Mesenchymal stem cell (in vitro differentiated cells and primary cell): ENCODE measurements at regions not wholly inside any gene's neighbourhood (a gene's known extent, or its start where the extent isn't known, plus 50 kb on each side); places are given as distances from the start of the nearest gene placed in this dataset.
"Not testable (repeated sequence)": the region's sequence is repeated elsewhere in the genome, so short reads cannot be mapped to it uniquely, and the experiment has no call there.

Source experiments
- DNase-seq: peaks from one replicate; pipeline ENCODE4 v3.0.0-alpha.2; 2013
- H2AFZ ChIP-seq: one replicate; pipeline ENCODE4 v1.6.1; 2013; ENCODE audit warnings: low read depth, mild to moderate bottlenecking, control low read depth, inconsistent platforms, low read length, moderate library complexity
- H2AK5ac ChIP-seq: 2 replicates; pipeline ENCODE4 v1.6.1; 2013; ENCODE audit warnings: low read length, moderate library complexity, mild to moderate bottlenecking, inconsistent platforms; ENCODE audit not compliant: severe bottlenecking
- H2BK120ac ChIP-seq: one replicate; pipeline ENCODE4 v1.6.1; 2013; ENCODE audit warnings: low read depth, mild to moderate bottlenecking, inconsistent platforms, low read length, moderate library complexity
- H2BK12ac ChIP-seq, 2 experiments: one replicate each; pipeline ENCODE4 v1.6.1; 2013; ENCODE audit warnings: inconsistent platforms in 2 of 2, low read length in 2 of 2, mild to moderate bottlenecking in 2 of 2, moderate library complexity in 2 of 2, control low read depth in 1 of 2
- H2BK15ac ChIP-seq: one replicate; pipeline ENCODE4 v1.6.1; 2013; ENCODE audit warnings: mild to moderate bottlenecking, low read depth, inconsistent platforms; ENCODE audit not compliant: poor library complexity, severe bottlenecking
- H2BK5ac ChIP-seq: 2 replicates; pipeline ENCODE4 v1.6.1; 2013; ENCODE audit warnings: low read depth, mild to moderate bottlenecking, low read length, control low read depth, inconsistent platforms; ENCODE audit not compliant: poor library complexity, severe bottlenecking
- H3K14ac ChIP-seq, 2 experiments: one replicate each; pipeline ENCODE4 v1.6.1; 2013; ENCODE audit warnings: inconsistent platforms in 2 of 2, low read length in 2 of 2, control low read depth in 1 of 2, mild to moderate bottlenecking in 1 of 2, moderate library complexity in 1 of 2
- H3K18ac ChIP-seq, 2 experiments: one replicate each; pipeline ENCODE4 v1.6.1; 2013; ENCODE audit warnings: inconsistent platforms in 2 of 2, low read length in 2 of 2, control low read depth in 1 of 2, low read depth in 1 of 2, mild to moderate bottlenecking in 1 of 2
- H3K23ac ChIP-seq, 2 experiments: one replicate each; pipeline ENCODE4 v1.6.1; 2013; ENCODE audit warnings: inconsistent platforms in 2 of 2, low read length in 2 of 2, mild to moderate bottlenecking in 2 of 2, moderate library complexity in 2 of 2, control low read depth in 1 of 2
- H3K27ac ChIP-seq: 2 replicates; pipeline ENCODE4 v1.5.1; 2013; ENCODE audit warnings: mild to moderate bottlenecking, moderate library complexity, low read length, control low read depth, inconsistent platforms; ENCODE audit not compliant: poor library complexity, severe bottlenecking
- H3K27me3 ChIP-seq, 2 experiments: 2 replicates each; pipeline versions ENCODE4 v1.6.1 to v1.7.0; 2013; ENCODE audit warnings: low read length in 2 of 2, mild to moderate bottlenecking in 2 of 2, moderate library complexity in 2 of 2, control low read depth in 1 of 2, inconsistent platforms in 1 of 2; ENCODE audit not compliant: control insufficient read depth in 1 of 2, insufficient read depth in 1 of 2
- H3K36me3 ChIP-seq, 2 experiments: 2 replicates each; pipeline versions ENCODE4 v1.6.1 to v1.7.0; 2013; ENCODE audit warnings: low read length in 2 of 2, control low read depth in 1 of 2, inconsistent platforms in 1 of 2, low read depth in 1 of 2, mild to moderate bottlenecking in 1 of 2; ENCODE audit not compliant: insufficient read depth in 2 of 2, control insufficient read depth in 1 of 2
- H3K4ac ChIP-seq, 2 experiments: one replicate each; pipeline ENCODE4 v1.6.1; 2013; ENCODE audit warnings: inconsistent platforms in 2 of 2, low read length in 2 of 2, mild to moderate bottlenecking in 2 of 2, moderate library complexity in 2 of 2, control low read depth in 1 of 2, low read depth in 1 of 2
- H3K4me1 ChIP-seq: 2 replicates; pipeline ENCODE4 v1.6.1; 2013; ENCODE audit warnings: low read depth, low read length, control low read depth; ENCODE audit not compliant: control insufficient read depth, insufficient read depth
- H3K4me2 ChIP-seq: 2 replicates; pipeline ENCODE4 v1.6.1; 2013; ENCODE audit warnings: low read length, mild to moderate bottlenecking, inconsistent platforms; ENCODE audit not compliant: poor library complexity, severe bottlenecking
- H3K4me3 ChIP-seq, 2 experiments: 2 replicates each; pipeline versions ENCODE4 v1.5.1 to v1.7.0; 2013; ENCODE audit warnings: low read length in 2 of 2, mild to moderate bottlenecking in 2 of 2, control low read depth in 1 of 2, low read depth in 1 of 2; ENCODE audit not compliant: insufficient read depth in 1 of 2
- H3K79me1 ChIP-seq: replicated peaks from 2 replicates; pipeline ENCODE4 v1.6.1; 2013; ENCODE audit warnings: mild to moderate bottlenecking, control low read depth, low read length, inconsistent platforms; ENCODE audit not compliant: poor library complexity, severe bottlenecking
- H3K9ac ChIP-seq: 2 replicates; pipeline ENCODE4 v1.7.0; 2013; ENCODE audit warnings: mild to moderate bottlenecking, low read length, moderate library complexity
- H3K9me3 ChIP-seq: 2 replicates; pipeline ENCODE4 v1.7.0; 2013; ENCODE audit warnings: mild to moderate bottlenecking, low read length; ENCODE audit not compliant: control insufficient read depth
- H4K8ac ChIP-seq: one replicate; pipeline ENCODE4 v1.6.1; 2013; ENCODE audit warnings: inconsistent platforms, mild to moderate bottlenecking, low read length, moderate library complexity
- H4K91ac ChIP-seq: one replicate; pipeline ENCODE4 v1.6.1; 2013; ENCODE audit warnings: mild to moderate bottlenecking, low read length, inconsistent platforms
- WGBS: methylation state at CpG from one replicate; pipeline ENCODE4 v1.1.7; 2013; ENCODE audit warnings: mixed read lengths; 5-methylcytosine and 5-hydroxymethylcytosine counted together

DNA sequence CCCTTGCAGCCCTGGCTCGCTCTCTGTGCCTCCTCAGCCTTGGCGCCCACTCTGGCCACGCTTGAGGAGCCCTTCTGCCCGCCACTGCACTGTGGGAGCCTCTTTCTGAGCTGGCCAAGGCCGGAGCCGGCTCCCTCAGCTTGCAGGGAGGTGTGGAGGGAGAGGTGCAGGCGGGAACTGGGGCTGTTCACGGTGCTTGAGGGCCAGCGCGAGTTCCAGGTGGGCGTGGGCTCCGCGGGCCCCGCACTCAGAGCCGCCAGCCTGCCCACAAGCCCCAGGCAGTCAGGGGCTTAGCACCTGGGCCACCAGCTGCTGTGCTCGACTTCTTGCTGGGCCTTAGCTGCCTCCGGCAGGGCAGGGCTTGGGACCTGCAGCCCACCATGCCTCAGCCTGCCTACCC is 861.5 kb upstream of the TPTE start:
- H3K4me2 ChIP-seq, H2AFZ ChIP-seq, H2BK15ac ChIP-seq, H2AK5ac ChIP-seq, H3K14ac ChIP-seq, H3K4me3 ChIP-seq, H3K4me1 ChIP-seq, DNase-seq, H3K18ac ChIP-seq, H3K23ac ChIP-seq, H3K4ac ChIP-seq, H4K91ac ChIP-seq, H3K79me1 ChIP-seq, H3K36me3 ChIP-seq, H2BK12ac ChIP-seq, H3K9ac ChIP-seq, H3K27me3 ChIP-seq, H3K27ac ChIP-seq, H2BK5ac ChIP-seq, H4K8ac ChIP-seq, H2BK120ac ChIP-seq: not testable (repeated sequence)
- peaks cover 20% of the 10 kb centered on the region for H3K9me3 ChIP-seq
- WGBS = no CpG with 5 or more reads among the region's 17 CpGs

GRCh38 chr21:9663914-9664729 is 857.3 kb upstream of the TPTE start:
- H3K79me1 ChIP-seq, H2BK5ac ChIP-seq, H3K4me2 ChIP-seq, H3K23ac ChIP-seq, DNase-seq, H3K18ac ChIP-seq, H4K8ac ChIP-seq, H2BK12ac ChIP-seq, H4K91ac ChIP-seq, H3K9ac ChIP-seq, H2AK5ac ChIP-seq, H3K4ac ChIP-seq, H3K36me3 ChIP-seq, H3K14ac ChIP-seq, H3K27ac ChIP-seq, H3K27me3 ChIP-seq, H2BK120ac ChIP-seq, H2BK15ac ChIP-seq, H3K4me3 ChIP-seq, H3K4me1 ChIP-seq, H2AFZ ChIP-seq, H3K9me3 ChIP-seq: not testable (repeated sequence)
- WGBS = 100% methylated on average over 3 of the region's 18 CpGs

DNA sequence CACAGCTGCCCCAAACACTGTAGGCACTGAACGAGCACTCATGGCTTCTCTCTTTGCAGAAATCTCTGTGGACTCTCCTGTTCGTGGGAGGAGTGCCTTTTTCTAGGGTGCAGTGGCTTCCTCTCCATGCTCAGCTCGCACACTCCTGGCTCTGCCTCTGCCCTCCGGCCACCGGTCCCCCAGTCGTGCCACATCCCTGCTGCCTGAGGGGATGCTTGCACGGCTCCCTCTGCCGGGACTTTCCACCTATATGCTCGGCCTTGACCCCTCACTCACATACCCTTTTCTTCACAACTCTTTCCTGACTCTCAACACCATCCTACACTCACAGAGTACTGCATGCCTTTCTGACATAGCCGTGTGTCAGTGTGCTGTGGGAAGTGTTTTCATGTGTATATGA is 845.6 kb upstream of the TPTE start:
- not testable (repeated sequence) for H2BK15ac ChIP-seq, H3K27ac ChIP-seq, H4K91ac ChIP-seq, H3K4me3 ChIP-seq, H3K18ac ChIP-seq, H3K23ac ChIP-seq, H3K14ac ChIP-seq, H2BK12ac ChIP-seq, H4K8ac ChIP-seq, H3K4me2 ChIP-seq, H3K9me3 ChIP-seq, H2AFZ ChIP-seq, H3K9ac ChIP-seq, H2BK5ac ChIP-seq, H2AK5ac ChIP-seq, H3K36me3 ChIP-seq, H3K4me1 ChIP-seq, H3K79me1 ChIP-seq, H2BK120ac ChIP-seq, H3K27me3 ChIP-seq, H3K4ac ChIP-seq, DNase-seq
- no CpG with 5 or more reads among the region's 10 CpGs for WGBS

- not testable (repeated sequence) for H2BK12ac ChIP-seq, H2BK120ac ChIP-seq, H3K4me3 ChIP-seq, H2AFZ ChIP-seq, H3K4me1 ChIP-seq, H3K79me1 ChIP-seq, H2BK15ac ChIP-seq, H3K36me3 ChIP-seq, H3K9me3 ChIP-seq, H3K18ac ChIP-seq, H3K23ac ChIP-seq, H3K27me3 ChIP-seq, H2BK5ac ChIP-seq, H3K14ac ChIP-seq, H4K8ac ChIP-seq, H3K4me2 ChIP-seq, H3K9ac ChIP-seq, DNase-seq, H4K91ac ChIP-seq, H3K4ac ChIP-seq, H2AK5ac ChIP-seq, H3K27ac ChIP-seq
- WGBS = no CpG with 5 or more reads among the region's 18 CpGs
Observed at GRCh38 chr21:9679029-9679428, 842.4 kb upstream of the TPTE start.
